Ecto neural progenitor cell (in vitro differentiated cells): ENCODE measurements at regions not wholly inside any gene's neighbourhood (a gene's known extent, or its start where the extent isn't known, plus 50 kb on each side); places are given as distances from the start of the nearest gene placed in this dataset.

Experiments
- DNase-seq: peaks from one replicate; pipeline ENCODE4 v3.0.0-alpha.2; 2018; ENCODE audit warnings: low spot score

DNA sequence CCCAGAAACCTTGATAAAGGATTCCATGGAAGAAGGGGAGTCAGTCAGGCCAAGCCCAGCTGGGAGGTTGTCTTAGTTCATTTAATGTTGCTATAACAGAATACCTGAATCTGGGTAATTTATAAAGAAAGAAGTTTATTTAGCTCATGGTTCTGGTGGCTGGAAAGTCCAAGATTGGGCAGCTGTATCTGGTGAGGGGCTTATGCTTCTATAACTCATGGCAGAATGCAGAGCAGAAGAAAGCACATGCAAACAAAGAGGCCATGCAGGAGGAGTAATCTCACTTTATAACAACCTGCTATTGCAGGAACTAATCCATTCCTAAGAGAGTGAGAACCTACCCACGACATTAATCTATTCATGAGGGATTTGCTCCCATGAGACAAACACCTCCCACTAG lies 54.2 kb upstream of the ANKRD1 start:
- no peak for DNase-seq

DNA sequence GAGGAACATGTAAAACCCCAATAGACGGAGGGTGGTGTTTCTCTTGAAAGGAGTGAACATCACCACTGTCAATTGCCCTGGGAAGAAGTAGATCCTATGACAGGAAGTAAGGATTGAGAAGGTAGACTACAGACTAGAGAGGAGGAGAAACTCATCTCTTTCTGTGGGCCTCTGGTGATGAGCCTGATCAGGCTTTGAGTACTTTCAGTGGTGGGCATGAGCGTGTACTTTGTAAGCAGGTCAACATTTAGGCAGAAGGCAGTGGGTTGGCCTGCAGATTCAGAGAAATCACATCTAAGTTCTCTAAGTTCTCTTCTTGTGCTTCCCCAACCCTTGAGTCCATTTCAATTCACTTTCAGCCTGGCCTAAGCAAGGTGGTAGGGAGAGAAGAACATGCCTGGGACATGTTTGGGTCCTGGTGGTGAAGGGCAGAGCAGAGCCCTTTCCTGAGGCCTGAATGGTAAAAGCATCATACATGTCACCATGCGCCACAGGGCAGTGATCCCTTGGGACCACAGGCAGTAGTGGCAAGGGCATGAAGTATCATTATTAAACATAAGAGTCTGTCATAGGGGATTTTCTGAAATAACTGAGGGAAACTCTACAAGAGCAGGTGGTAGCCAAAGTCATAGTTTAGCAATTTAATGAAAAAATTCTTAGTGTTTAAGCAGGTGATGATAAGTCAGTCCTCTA lies 56.4 kb upstream of the ANKRD1 start:
- no peak for DNase-seq

DNA sequence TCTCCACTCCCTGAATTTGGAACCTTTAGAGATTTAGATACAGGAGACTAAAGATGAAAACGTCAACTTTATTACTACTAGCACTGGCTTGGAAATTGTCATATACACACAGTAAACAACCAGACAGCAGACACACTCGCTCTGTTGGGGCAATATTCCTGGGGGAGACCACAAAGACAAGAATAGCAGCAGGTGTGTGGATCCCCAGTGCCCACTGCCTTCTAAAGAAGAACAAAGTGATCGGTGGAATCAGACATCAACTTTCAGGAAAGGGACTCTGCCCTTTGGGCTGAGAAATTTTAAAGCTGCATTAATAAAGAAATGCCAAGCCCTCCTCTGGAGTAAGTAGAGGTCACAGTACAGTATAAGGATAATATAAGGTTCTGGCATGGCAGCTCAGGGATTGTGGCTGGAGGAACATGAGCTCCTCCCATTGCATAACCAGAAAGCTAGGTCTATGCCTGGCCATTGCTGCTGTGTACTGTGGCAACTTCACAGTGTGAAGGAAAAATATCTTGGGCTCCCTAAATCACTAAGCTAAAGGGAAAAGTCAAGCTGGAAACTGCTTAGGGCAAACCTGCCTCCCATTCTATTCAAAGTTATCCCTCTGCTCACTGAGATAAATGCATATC lies 57.1 kb upstream of the ANKRD1 start:
- DNase-seq: no peak

GRCh38 chr10:90982406-90983008 lies 61.6 kb upstream of the ANKRD1 start:
- no peak for DNase-seq

GRCh38 chr10:90983914-90984549 lies 63.1 kb upstream of the ANKRD1 start:
- DNase-seq: no peak

DNA sequence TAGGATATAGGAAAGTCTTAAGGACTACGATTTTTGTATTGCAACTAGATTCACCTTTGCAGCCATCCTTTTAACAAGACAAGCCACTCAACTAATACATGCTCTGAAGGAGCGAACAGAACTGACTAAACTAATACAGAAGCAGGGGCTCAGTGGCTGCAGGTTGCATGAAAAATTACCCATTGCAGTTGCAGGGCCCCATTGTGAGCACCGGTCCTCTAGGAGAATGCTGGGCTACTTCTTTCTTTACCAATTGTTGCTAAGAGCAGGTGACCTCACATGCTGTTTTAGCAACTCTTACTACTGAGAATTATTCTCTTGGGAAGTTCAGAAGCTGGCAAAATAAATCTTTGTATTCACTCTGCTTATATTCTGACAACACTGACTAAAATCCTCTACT lies 64.0 kb upstream of the ANKRD1 start:
- no peak for DNase-seq

- no peak for DNase-seq
These were observed 64.5 kb upstream of the ANKRD1 start for GRCh38 chr10:90985321-90985933.

- DNase-seq: no peak
These were observed 65.4 kb upstream of the ANKRD1 start for GRCh38 chr10:90986136-90986760.

- no peak for DNase-seq
These were observed 66.0 kb upstream of the ANKRD1 start for GRCh38 chr10:90986870-90987269.

GRCh38 chr10:90987383-90987782 lies 66.5 kb upstream of the ANKRD1 start:
- DNase-seq: no peak

DNA sequence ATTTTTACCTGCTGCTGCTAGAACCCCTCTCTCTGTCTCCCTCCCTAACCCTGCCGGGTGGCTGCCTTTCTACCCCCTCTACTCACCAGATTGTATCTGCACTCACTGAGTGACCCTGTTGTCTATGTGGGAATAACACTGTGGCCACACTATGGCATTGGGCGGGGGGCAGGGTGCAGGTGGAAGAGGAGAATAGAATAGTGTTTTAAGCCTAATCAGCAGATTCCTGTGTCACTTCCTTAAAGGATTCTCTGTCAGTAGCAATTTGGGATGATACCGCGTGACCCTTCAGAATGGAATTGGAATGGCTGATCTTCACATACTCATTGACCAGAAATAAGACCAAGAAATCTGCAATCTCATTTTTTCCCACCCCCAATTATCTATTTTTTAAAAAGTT lies 67.1 kb upstream of the ANKRD1 start:
- no peak for DNase-seq

GRCh38 chr10:90988802-90989201 lies 67.9 kb upstream of the ANKRD1 start:
- no peak for DNase-seq

- DNase-seq: no peak
These were observed 68.5 kb upstream of the ANKRD1 start for GRCh38 chr10:90989378-90989777.

DNA sequence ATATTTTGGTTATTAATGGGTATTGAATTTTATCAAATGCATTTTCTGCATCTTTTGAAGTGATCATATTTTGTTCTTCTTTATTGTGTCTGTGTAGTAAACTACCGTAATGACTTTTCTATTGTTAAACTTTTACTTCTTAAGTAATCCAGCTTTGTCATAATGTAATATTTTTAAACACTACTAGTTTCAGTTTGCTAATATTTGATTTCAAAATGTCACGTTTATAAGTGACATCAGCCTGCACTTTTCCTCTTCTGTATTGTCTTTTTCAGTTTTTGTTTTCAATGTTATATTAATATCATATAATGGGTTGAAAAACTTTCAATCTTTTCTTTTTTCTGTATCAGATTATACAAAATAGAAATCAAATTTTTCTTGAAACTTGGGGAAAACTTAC lies 71.6 kb upstream of the ANKRD1 start:
- no peak for DNase-seq

GRCh38 chr10:90993340-90993739 lies 72.5 kb upstream of the ANKRD1 start:
- DNase-seq: no peak

GRCh38 chr10:90997670-90998069 lies 76.8 kb upstream of the ANKRD1 start:
- DNase-seq: no peak

DNA sequence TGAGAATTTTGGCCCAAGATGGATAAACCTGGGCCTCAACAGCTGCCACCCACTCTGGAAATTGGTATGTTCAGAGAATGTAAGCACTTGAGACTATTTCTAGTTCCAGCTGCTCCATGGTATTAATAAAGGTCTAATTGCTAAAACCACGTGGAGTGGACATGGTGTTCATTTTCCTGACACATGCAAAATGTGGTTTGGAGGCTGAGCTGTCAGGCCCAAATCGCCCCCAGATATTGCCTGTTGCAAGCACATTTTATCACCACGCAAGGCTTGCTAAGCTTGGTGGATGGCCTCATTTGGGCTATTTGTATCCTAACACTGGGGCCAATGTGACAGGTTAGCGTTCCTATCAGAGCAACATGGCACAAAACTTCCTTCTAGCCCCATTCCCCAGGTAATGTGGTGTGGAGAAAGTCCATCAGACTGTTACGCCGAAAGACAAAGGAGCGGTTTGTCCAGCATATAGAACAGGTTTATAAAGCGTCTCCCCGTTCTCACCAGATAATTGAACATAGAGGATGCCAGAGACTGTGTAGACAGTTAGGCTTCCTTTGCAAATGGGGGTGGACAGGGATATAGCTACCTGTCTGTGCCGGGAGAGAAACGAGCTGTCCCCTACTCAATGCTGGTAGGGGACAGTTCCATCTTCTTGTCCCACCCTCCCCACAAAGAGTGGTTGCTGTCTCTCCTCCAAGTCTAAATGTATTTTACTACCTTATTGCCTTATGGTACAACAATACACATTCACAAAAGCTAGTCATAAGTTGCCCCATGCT lies 78.0 kb upstream of the ANKRD1 start:
- no peak for DNase-seq

DNA sequence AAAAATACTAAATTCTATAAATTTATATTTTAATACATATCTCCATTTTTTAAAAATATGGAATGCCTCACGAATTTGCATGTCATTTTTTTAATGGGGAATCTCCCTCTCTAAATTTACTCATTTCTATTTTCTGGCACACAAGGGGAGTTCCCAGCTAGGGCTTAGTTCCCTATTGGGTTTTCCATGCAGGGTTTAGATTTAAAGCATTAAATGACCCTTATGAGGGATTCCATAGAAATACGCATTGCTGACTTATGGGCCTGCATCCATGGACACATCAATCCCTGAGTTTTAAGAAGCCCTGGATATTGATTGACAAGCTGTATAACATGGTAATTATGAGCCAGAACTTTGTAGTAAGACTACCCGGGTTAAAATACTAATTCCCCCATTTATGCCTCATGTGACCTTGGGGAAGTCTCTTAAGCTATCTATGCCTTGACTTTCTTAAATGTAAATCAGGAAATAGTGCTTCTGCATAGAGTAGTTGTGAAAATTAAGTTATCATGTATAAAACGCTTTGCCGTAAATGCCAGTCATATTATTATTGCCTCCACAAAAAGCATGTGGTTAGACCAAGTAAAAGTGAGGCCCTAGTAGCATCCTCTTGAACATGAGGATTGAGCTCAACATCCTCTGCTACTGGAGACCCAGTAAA lies 78.8 kb upstream of the ANKRD1 start:
- DNase-seq: no peak

DNA sequence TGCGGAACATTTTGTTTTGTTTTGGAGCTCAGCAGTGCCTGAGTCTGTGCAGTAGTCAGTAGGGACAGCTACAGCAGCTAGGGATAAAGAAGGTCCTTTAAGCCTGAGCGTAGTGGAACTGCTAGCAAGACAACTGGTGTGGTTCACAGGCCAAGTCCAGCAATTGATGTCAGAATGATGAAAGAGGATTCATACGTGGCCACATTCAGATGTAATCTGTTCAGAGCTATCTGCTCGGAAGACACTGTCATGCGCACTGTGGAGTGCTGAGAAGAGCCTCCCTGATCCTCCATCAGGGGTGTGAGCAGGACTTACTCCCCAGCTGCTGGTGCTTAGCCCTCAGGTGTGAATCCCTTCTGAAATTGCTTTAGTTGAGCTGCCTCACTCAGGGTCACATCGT lies 79.6 kb upstream of the ANKRD1 start:
- no peak for DNase-seq

GRCh38 chr10:91000985-91001384 lies 80.1 kb upstream of the ANKRD1 start:
- DNase-seq: no peak

DNA sequence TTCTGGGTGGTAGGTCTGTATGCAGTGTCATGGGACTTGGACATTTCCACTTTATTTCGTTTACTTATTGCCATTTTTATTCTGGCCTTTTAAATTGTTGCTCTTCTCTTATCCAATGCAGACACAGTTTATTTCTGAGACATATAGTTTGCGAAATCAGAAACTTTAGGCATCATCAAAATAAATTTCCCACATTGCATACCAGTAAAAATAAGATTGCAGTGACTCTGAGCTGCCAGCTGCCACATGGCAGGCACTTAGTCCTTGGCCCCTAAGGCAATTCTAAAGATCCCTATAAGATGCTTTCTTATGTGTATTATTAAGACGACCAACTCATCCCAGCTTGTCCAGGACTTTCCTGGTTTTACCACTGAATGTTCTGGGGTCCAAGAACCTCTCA lies 81.8 kb upstream of the ANKRD1 start:
- no peak for DNase-seq
